ENCODE measurements at regions not wholly inside any gene's neighbourhood (a gene's known extent, or its start where the extent isn't known, plus 50 kb on each side); places are given as distances from the start of the nearest gene placed in this dataset.

DNA sequence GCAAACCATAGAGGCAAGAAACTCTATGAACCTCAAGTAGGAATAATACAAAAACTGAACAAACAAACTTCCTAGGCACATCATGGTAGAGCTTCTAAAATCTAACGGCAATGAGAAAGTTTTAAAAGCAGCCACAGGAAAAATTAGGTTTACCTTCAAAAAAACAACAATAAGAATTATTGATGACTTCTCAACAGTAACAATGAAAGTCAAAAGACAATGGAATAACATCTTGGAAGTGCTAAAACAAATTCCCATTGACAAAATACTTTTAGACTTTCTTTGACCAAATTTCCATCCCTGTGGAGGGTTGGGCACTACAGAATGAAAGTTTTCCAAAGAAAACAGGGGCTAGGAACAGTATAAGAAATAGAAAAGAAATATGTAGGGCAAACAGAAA lies 222.9 kb upstream of the ERCC4 start:
- TF ChIP-seq, protein P1, sequence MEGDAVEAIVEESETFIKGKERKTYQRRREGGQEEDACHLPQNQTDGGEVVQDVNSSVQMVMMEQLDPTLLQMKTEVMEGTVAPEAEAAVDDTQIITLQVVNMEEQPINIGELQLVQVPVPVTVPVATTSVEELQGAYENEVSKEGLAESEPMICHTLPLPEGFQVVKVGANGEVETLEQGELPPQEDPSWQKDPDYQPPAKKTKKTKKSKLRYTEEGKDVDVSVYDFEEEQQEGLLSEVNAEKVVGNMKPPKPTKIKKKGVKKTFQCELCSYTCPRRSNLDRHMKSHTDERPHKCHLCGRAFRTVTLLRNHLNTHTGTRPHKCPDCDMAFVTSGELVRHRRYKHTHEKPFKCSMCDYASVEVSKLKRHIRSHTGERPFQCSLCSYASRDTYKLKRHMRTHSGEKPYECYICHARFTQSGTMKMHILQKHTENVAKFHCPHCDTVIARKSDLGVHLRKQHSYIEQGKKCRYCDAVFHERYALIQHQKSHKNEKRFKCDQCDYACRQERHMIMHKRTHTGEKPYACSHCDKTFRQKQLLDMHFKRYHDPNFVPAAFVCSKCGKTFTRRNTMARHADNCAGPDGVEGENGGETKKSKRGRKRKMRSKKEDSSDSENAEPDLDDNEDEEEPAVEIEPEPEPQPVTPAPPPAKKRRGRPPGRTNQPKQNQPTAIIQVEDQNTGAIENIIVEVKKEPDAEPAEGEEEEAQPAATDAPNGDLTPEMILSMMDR (IDR thresholded peaks at IDR 0.05): no peak
- no peak for TF ChIP-seq POLR2A (IDR thresholded peaks at IDR 0.05)

Data from right lobe of liver (tissue), 4 donors.